ENCODE measurements at regions not wholly inside any gene's neighbourhood (a gene's known extent, or its start where the extent isn't known, plus 50 kb on each side); places are given as distances from the start of the nearest gene placed in this dataset.

GRCh38 chr5:1967736-1968135 is 85.0 kb upstream of the IRX4 start:
- H3K79me2 ChIP-seq (ENCODE audit: insufficient read depth, low read length) = no peaks in the 10 kb centered on the region
- no peak overlapping the region for H3K4me3 ChIP-seq (ENCODE audit: low read length, poor library complexity, severe bottlenecking)
- H3K27me3 ChIP-seq (ENCODE audit: insufficient read depth, low read length, poor library complexity, severe bottlenecking) = no peaks in the 10 kb centered on the region

GRCh38 chr5:1966461-1966860 is 83.7 kb upstream of the IRX4 start:
- TF ChIP-seq EZH2phosphoT487 (IDR thresholded peaks at IDR 0.05; ENCODE audit: borderline replicate concordance) (no peak), CTCF (conservative IDR thresholded peaks at IDR 0.05; ENCODE audit: low read length) (no peak)
- Histone ChIP-seq H2AFZ (ENCODE audit: low read length) (no peak overlapping the region), H3K9me2 (replicated peaks; ENCODE audit: low read depth, low read length) (no peaks in the 10 kb centered on the region), H3F3A (ENCODE audit: low read depth) (no peaks in the 10 kb centered on the region), H3K79me2 (ENCODE audit: insufficient read depth, low read length) (no peaks in the 10 kb centered on the region), H3K9me3 (ENCODE audit: insufficient read depth, low read depth, low read length) (no peaks in the 10 kb centered on the region; the same call in 1 of the 2 replicates), H4K20me1 (ENCODE audit: insufficient read depth, low read length, poor library complexity, severe bottlenecking) (no peaks in the 10 kb centered on the region), H3K9ac (ENCODE audit: low read depth, low read length, poor library complexity, severe bottlenecking) (no peak overlapping the region), H3K36me3 (ENCODE audit: insufficient read depth, low read length) (no peaks in the 10 kb centered on the region), H3K4me3 (ENCODE audit: low read length, poor library complexity, severe bottlenecking) (no peak overlapping the region), H3K4me1 (ENCODE audit: insufficient read depth, low read length, poor library complexity, severe bottlenecking) (no peaks in the 10 kb centered on the region), H3K4me2 (ENCODE audit: low read depth, low read length, poor library complexity, severe bottlenecking) (no peak overlapping the region), H3K27me3 (ENCODE audit: insufficient read depth, low read length, poor library complexity, severe bottlenecking) (no peaks in the 10 kb centered on the region)

More at GRCh38 chr5:1967736-1968135, 85.0 kb upstream of the IRX4 start:
- no peak for TF ChIP-seq EZH2phosphoT487 (IDR thresholded peaks at IDR 0.05; ENCODE audit: borderline replicate concordance)
- no peak for TF ChIP-seq CTCF (conservative IDR thresholded peaks at IDR 0.05; ENCODE audit: low read length)
- H3K9me3 ChIP-seq (ENCODE audit: insufficient read depth, low read depth, low read length) = no peaks in the 10 kb centered on the region; the same call in 1 of the 2 replicates
- H3F3A ChIP-seq (ENCODE audit: low read depth) = no peaks in the 10 kb centered on the region
- no peak overlapping the region for H3K9ac ChIP-seq (ENCODE audit: low read depth, low read length, poor library complexity, severe bottlenecking)
- no peaks in the 10 kb centered on the region for H3K36me3 ChIP-seq (ENCODE audit: insufficient read depth, low read length)
- H3K9me2 ChIP-seq (replicated peaks; ENCODE audit: low read depth, low read length) = no peaks in the 10 kb centered on the region
- no peak overlapping the region for H3K4me2 ChIP-seq (ENCODE audit: low read depth, low read length, poor library complexity, severe bottlenecking)
- no peaks in the 10 kb centered on the region for H3K4me1 ChIP-seq (ENCODE audit: insufficient read depth, low read length, poor library complexity, severe bottlenecking)
- no peak overlapping the region for H2AFZ ChIP-seq (ENCODE audit: low read length)
- no peaks in the 10 kb centered on the region for H4K20me1 ChIP-seq (ENCODE audit: insufficient read depth, low read length, poor library complexity, severe bottlenecking)

- TF ChIP-seq EZH2phosphoT487 (IDR thresholded peaks at IDR 0.05; ENCODE audit: borderline replicate concordance) (no peak), CTCF (conservative IDR thresholded peaks at IDR 0.05; ENCODE audit: low read length) (no peak)
- no peaks in the 10 kb centered on the region; the same call in 1 of the 2 replicates for H3K9me3 ChIP-seq (ENCODE audit: insufficient read depth, low read depth, low read length)
- no peaks in the 10 kb centered on the region for H3K36me3 ChIP-seq (ENCODE audit: insufficient read depth, low read length)
- no peaks in the 10 kb centered on the region for H3K9me2 ChIP-seq (replicated peaks; ENCODE audit: low read depth, low read length)
- no peaks in the 10 kb centered on the region for H3F3A ChIP-seq (ENCODE audit: low read depth)
- no peak overlapping the region for H3K4me3 ChIP-seq (ENCODE audit: low read length, poor library complexity, severe bottlenecking)
- H2AFZ ChIP-seq (ENCODE audit: low read length) = no peak overlapping the region
- no peak overlapping the region for H3K9ac ChIP-seq (ENCODE audit: low read depth, low read length, poor library complexity, severe bottlenecking)
- H3K79me2 ChIP-seq (ENCODE audit: insufficient read depth, low read length) = no peaks in the 10 kb centered on the region
- no peaks in the 10 kb centered on the region for H4K20me1 ChIP-seq (ENCODE audit: insufficient read depth, low read length, poor library complexity, severe bottlenecking)
- no peaks in the 10 kb centered on the region for H3K4me1 ChIP-seq (ENCODE audit: insufficient read depth, low read length, poor library complexity, severe bottlenecking)
- no peaks in the 10 kb centered on the region for H3K27me3 ChIP-seq (ENCODE audit: insufficient read depth, low read length, poor library complexity, severe bottlenecking)
- no peak overlapping the region for H3K4me2 ChIP-seq (ENCODE audit: low read depth, low read length, poor library complexity, severe bottlenecking)
Observed at GRCh38 chr5:1965925-1966324, 83.2 kb upstream of the IRX4 start.

Measured in Loucy (cell line).